HG03558 (cell line): ENCODE measurements at regions not wholly inside any gene's neighbourhood (a gene's known extent, or its start where the extent isn't known, plus 50 kb on each side); places are given as distances from the start of the nearest gene placed in this dataset.

ENCODE experiments used
- ATAC-seq: cut with Tn5 transposase; IDR thresholded peaks from one replicate; pipeline ENCODE4 v1.9.1; 2021; ENCODE audit warnings: moderate number of reproducible peaks; ENCODE audit not compliant: unreplicated experiment; ENCODE audit errors: extremely low read depth

GRCh38 chr10:62618576-62619412, 185.7 kb upstream of the ADO start:
- ATAC-seq = no peak

- no peak for ATAC-seq
These were observed 185.1 kb upstream of the ADO start for GRCh38 chr10:62619413-62619738.

DNA sequence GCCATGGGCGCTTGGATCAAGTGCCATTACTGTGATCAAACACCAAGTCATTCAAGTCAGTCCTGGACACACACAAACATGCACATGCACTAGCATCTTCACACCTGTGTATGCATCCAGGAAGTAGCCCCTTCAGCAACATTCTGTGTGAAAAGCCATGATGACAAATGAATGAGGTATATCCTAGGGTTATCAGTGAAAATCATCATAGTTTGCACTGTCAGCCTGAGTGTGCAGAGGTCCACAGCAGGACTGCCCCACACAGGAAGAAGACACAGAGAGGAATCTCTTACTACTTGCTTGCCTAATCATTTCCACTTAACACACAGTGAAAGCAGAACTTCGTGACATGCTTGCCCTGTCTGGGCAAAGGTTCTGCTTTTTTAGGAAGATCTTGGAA, 184.0 kb upstream of the ADO start:
- no peak for ATAC-seq

- no peak for ATAC-seq
These were observed 181.3 kb upstream of the ADO start for GRCh38 chr10:62623223-62623622.

GRCh38 chr10:62625484-62625883, 179.0 kb upstream of the ADO start:
- ATAC-seq = no peak

- no peak for ATAC-seq
These were observed 178.4 kb upstream of the ADO start for GRCh38 chr10:62626079-62626478.

- no peak for ATAC-seq
These were observed 177.7 kb upstream of the ADO start for GRCh38 chr10:62626817-62627216.

- no peak for ATAC-seq
These were observed 176.5 kb upstream of the ADO start for GRCh38 chr10:62627983-62628382.

DNA sequence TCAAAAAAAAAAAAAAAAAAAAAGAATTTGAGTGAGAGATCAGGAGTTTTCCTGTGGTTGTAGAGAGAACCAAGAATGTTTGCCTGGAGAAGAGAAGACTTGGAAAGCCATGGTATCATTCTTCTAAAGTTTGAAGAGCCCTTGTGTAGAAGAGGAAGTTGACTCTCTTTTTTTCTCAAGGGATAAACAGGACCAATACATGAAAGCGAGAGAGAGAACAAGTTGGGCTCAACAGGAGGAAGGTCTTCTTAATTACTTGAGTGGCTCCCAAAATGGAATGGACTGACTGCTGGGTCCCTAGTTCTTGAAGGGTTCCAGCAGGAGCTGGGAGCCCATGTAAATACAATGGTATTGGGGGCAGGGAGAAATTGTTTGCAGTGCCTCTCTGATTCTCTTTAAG, 173.3 kb upstream of the ADO start:
- ATAC-seq = no peak

GRCh38 chr10:62632071-62632809, 172.3 kb upstream of the ADO start:
- peak; percentile 40 for ATAC-seq

GRCh38 chr10:62633976-62634375, 170.5 kb upstream of the ADO start:
- ATAC-seq = no peak

- ATAC-seq = no peak
These were observed 169.9 kb upstream of the ADO start for GRCh38 chr10:62634576-62634975.

DNA sequence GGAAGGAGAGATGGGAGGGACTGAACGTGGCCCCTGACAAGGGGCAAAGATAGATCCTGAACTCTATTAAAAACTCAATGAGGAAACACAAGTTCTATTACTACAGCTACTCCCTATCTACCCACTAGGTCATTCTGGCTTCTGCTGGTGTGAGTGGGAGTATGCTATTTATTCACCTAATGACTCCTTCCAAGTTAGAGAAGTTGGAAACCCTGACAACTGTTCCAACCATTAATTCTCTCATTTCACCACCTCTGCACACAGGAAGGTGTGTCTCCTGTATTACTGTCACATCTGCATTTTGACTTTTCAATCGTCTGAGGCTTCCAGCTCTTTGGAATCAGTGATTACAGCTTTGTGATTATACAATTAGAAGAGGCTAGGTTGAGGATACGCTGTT, 169.4 kb upstream of the ADO start:
- no peak for ATAC-seq

- ATAC-seq = no peak
These were observed 167.7 kb upstream of the ADO start for GRCh38 chr10:62636825-62637248.

DNA sequence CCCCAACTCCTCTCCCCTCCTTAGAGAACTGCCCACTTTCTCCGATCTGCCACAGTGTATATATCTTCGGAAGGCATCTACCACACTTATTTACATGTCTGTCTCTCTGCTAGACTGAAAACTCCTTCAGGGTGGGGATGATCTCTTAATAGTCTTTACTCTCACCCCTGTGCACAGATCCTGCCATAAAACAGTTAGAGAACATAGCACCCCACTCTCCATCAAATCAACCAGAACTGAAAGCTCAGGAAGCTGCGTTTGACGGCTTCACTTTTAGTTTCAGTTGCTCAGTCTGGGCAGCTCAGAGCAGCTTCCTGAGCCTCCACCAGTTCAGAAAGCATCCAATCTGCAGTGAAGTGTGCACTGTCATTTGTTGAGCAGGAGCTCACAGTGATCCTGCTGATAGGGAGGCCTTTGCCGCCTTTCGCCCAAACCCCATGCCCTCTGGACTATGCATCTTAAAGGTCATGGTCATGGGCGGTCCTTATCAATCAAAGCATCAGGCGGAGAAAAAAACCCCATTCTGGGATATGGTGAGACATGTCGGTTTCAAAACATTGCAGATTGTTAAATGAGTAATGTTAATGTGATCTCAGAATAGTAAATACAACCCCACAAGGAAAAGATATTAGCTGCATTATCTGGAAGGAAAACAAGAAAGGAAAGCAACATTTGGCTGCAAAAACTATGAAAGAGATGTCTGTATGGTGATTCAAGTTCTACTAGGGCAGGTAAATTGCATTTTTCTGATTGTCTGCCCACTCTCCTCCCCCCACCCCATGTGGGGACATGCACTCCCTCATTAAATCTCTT, 167.1 kb upstream of the ADO start:
- ATAC-seq = peak; percentile 40

DNA sequence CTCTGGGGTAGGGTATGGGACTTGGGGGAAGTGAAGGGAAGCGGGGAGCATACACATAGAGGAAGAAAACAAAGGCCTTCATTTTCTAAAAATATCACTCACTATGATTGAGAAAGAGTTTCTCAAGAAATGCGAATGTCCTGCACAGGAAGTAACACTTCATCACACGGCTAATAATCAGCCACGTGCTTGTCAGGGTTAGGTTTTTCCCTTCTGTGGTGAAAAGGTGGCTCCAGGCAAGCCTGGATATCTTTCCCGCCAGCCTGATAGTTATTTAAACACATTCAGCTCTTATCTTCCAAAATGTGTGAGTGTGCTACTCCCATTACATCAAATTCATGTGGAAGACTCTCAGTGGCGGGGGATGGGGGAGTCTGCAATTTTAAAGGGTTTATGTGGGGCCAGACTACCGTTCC, 166.4 kb upstream of the ADO start:
- ATAC-seq = peak; percentile 36

- ATAC-seq = no peak
These were observed 165.4 kb upstream of the ADO start for GRCh38 chr10:62639144-62639543.

- ATAC-seq = no peak
These were observed 164.1 kb upstream of the ADO start for GRCh38 chr10:62640411-62640810.

- ATAC-seq = no peak
These were observed 160.6 kb upstream of the ADO start for GRCh38 chr10:62643606-62644587.
